NB4 (cell line): ENCODE measurements at regions not wholly inside any gene's neighbourhood (a gene's known extent, or its start where the extent isn't known, plus 50 kb on each side); places are given as distances from the start of the nearest gene placed in this dataset.

Source experiments
- POLR2A ChIP-seq: IDR thresholded peaks from 2 replicates; pipeline ENCODE4 v1.6.1; 2011; ENCODE audit warnings: mild to moderate bottlenecking; ENCODE audit not compliant: insufficient read length; ENCODE audit errors: extremely low read depth
- TF ChIP-seq, protein P1 (sequence below): IDR thresholded peaks from one replicate; pipeline ENCODE4 v1.5.1; 2012; ENCODE audit warnings: low read depth, low read length

DNA sequence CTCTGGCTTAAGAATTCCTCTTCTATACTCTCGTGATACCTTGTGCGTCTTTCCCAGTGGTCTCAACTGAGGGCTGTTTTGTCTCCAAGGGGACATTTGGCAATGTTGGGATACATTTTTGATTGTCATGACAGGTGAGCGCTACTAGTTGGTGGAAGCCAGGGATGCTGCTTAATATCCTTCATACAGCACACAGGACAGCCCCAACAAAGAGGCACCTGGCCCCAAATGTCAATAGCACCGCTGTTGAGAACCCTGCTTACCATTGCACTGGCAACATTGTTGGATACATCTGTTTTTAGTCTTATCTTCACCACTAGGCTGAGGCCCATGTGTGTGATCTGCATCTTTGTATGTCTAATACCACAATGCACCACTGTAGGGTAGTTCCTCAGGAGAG lies 114.1 kb downstream of the C9orf152 start:
- TF ChIP-seq, protein P1, sequence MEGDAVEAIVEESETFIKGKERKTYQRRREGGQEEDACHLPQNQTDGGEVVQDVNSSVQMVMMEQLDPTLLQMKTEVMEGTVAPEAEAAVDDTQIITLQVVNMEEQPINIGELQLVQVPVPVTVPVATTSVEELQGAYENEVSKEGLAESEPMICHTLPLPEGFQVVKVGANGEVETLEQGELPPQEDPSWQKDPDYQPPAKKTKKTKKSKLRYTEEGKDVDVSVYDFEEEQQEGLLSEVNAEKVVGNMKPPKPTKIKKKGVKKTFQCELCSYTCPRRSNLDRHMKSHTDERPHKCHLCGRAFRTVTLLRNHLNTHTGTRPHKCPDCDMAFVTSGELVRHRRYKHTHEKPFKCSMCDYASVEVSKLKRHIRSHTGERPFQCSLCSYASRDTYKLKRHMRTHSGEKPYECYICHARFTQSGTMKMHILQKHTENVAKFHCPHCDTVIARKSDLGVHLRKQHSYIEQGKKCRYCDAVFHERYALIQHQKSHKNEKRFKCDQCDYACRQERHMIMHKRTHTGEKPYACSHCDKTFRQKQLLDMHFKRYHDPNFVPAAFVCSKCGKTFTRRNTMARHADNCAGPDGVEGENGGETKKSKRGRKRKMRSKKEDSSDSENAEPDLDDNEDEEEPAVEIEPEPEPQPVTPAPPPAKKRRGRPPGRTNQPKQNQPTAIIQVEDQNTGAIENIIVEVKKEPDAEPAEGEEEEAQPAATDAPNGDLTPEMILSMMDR: no peak
- no peak for TF ChIP-seq POLR2A
